SH-SY5Y (cell line): ENCODE measurements at regions not wholly inside any gene's neighbourhood (a gene's known extent, or its start where the extent isn't known, plus 50 kb on each side); places are given as distances from the start of the nearest gene placed in this dataset.

ENCODE experiments used
- GATA2 ChIP-seq: IDR thresholded peaks from 2 replicates; pipeline ENCODE4 v1.6.1; 2011; ENCODE audit warnings: mild to moderate bottlenecking, low read depth, low read length
- GATA3 ChIP-seq: IDR thresholded peaks from 2 replicates; pipeline ENCODE4 v1.6.1; 2011; ENCODE audit warnings: low read depth, mild to moderate bottlenecking, low read length, moderate library complexity

DNA sequence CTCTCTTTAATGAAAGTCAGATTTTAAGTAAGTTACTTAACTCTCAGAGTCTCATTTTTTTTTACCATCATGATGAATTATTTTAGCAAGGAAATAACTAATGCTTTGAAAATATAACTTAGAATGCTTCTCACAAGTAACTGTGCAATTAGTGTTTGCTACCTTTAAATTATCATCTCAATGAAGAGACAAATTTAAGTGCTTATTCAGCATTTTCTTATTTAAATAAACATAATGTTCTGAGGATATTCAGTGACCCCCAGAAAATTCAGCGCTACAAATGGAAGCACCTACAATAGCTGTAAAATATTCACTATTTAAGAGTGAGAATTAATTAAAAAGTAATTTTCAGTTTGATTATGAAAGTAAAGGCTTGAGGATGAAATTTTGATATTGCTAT, 527.2 kb downstream of the SLITRK1 start:
- TF ChIP-seq GATA2 (no peak), GATA3 (no peak)
